ENCODE measurements at regions not wholly inside any gene's neighbourhood (a gene's known extent, or its start where the extent isn't known, plus 50 kb on each side); places are given as distances from the start of the nearest gene placed in this dataset.

DNA sequence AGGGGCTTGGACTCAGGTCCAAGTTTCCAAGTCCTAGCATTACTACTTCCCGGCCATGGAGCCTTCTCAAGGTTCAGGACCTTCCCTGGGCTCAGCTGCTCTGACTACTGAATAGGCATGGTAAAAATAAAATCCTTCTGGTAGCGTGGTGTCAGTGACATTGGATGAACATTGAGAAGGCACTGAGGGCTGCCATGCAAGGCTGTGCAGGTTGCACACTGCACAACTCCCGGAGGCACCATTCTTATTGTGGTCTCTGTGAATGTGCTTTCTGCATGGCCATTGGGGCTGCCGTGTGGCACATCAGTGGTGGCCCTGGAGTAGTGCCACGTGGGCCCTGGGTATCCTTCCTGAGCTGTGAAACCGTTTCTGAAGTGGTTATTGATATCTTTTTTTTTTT, 250.2 kb upstream of the CIBAR2 start:
- no peaks in the 10 kb centered on the region for H3K36me3 ChIP-seq (ENCODE audit: control insufficient read depth, insufficient read depth, low read length)
- H3K27me3 ChIP-seq (ENCODE audit: control insufficient read depth, insufficient read depth, low read length) = no peaks in the 10 kb centered on the region
- no peak overlapping the region for H3K4me3 ChIP-seq (ENCODE audit: low read depth, low read length)
- no peaks in the 10 kb centered on the region for H3K9me3 ChIP-seq (ENCODE audit: control insufficient read depth, insufficient read depth, low read length)
- H3K9ac ChIP-seq (ENCODE audit: low read depth, low read length) = no peak overlapping the region
- H3K4me1 ChIP-seq (ENCODE audit: control insufficient read depth, insufficient read depth, low read length) = no peaks in the 10 kb centered on the region

- Histone ChIP-seq H3K36me3 (ENCODE audit: control insufficient read depth, insufficient read depth, low read length) (no peaks in the 10 kb centered on the region), H3K9ac (ENCODE audit: low read depth, low read length) (no peak overlapping the region), H3K27me3 (ENCODE audit: control insufficient read depth, insufficient read depth, low read length) (no peaks in the 10 kb centered on the region), H3K4me1 (ENCODE audit: control insufficient read depth, insufficient read depth, low read length) (no peaks in the 10 kb centered on the region), H3K9me3 (ENCODE audit: control insufficient read depth, insufficient read depth, low read length) (no peaks in the 10 kb centered on the region), H3K4me3 (ENCODE audit: low read depth, low read length) (no peak overlapping the region)
Observed at GRCh38 chr16:85363427-85363826, 249.7 kb upstream of the GSE1 start.

- H3K4me1 ChIP-seq (ENCODE audit: control insufficient read depth, insufficient read depth, low read length) = no peaks in the 10 kb centered on the region
- no peaks in the 10 kb centered on the region for H3K9me3 ChIP-seq (ENCODE audit: control insufficient read depth, insufficient read depth, low read length)
- no peak overlapping the region for H3K9ac ChIP-seq (ENCODE audit: low read depth, low read length)
- H3K4me3 ChIP-seq (ENCODE audit: low read depth, low read length) = no peak overlapping the region
- H3K27me3 ChIP-seq (ENCODE audit: control insufficient read depth, insufficient read depth, low read length) = no peaks in the 10 kb centered on the region
- H3K36me3 ChIP-seq (ENCODE audit: control insufficient read depth, insufficient read depth, low read length) = no peaks in the 10 kb centered on the region
Observed at GRCh38 chr16:85363881-85364280, 249.2 kb upstream of the GSE1 start.

GRCh38 chr16:85364323-85365040, 248.6 kb upstream of the GSE1 start:
- H3K4me1 ChIP-seq (ENCODE audit: control insufficient read depth, insufficient read depth, low read length) = no peaks in the 10 kb centered on the region
- no peaks in the 10 kb centered on the region for H3K27me3 ChIP-seq (ENCODE audit: control insufficient read depth, insufficient read depth, low read length)
- no peak overlapping the region for H3K9ac ChIP-seq (ENCODE audit: low read depth, low read length)

GRCh38 chr16:85365120-85365519, 248.0 kb upstream of the GSE1 start:
- H3K9me3 ChIP-seq (ENCODE audit: control insufficient read depth, insufficient read depth, low read length) = no peaks in the 10 kb centered on the region
- no peak overlapping the region for H3K9ac ChIP-seq (ENCODE audit: low read depth, low read length)
- H3K4me1 ChIP-seq (ENCODE audit: control insufficient read depth, insufficient read depth, low read length) = no peaks in the 10 kb centered on the region
- no peaks in the 10 kb centered on the region for H3K36me3 ChIP-seq (ENCODE audit: control insufficient read depth, insufficient read depth, low read length)
- no peak overlapping the region for H3K4me3 ChIP-seq (ENCODE audit: low read depth, low read length)
- no peaks in the 10 kb centered on the region for H3K27me3 ChIP-seq (ENCODE audit: control insufficient read depth, insufficient read depth, low read length)

More at GRCh38 chr16:85364323-85365040, 248.6 kb upstream of the GSE1 start:
- no peaks in the 10 kb centered on the region for H3K36me3 ChIP-seq (ENCODE audit: control insufficient read depth, insufficient read depth, low read length)
- no peak overlapping the region for H3K4me3 ChIP-seq (ENCODE audit: low read depth, low read length)
- no peaks in the 10 kb centered on the region for H3K9me3 ChIP-seq (ENCODE audit: control insufficient read depth, insufficient read depth, low read length)

GRCh38 chr16:85366031-85366763, 246.9 kb upstream of the GSE1 start:
- no peaks in the 10 kb centered on the region for H3K27me3 ChIP-seq (ENCODE audit: control insufficient read depth, insufficient read depth, low read length)
- no peak overlapping the region for H3K4me3 ChIP-seq (ENCODE audit: low read depth, low read length)
- H3K4me1 ChIP-seq (ENCODE audit: control insufficient read depth, insufficient read depth, low read length) = no peaks in the 10 kb centered on the region
- no peaks in the 10 kb centered on the region for H3K9me3 ChIP-seq (ENCODE audit: control insufficient read depth, insufficient read depth, low read length)
- H3K36me3 ChIP-seq (ENCODE audit: control insufficient read depth, insufficient read depth, low read length) = no peaks in the 10 kb centered on the region
- no peak overlapping the region for H3K9ac ChIP-seq (ENCODE audit: low read depth, low read length)

GRCh38 chr16:85367485-85367884, 245.6 kb upstream of the GSE1 start:
- no peaks in the 10 kb centered on the region for H3K9me3 ChIP-seq (ENCODE audit: control insufficient read depth, insufficient read depth, low read length)
- no peaks in the 10 kb centered on the region for H3K27me3 ChIP-seq (ENCODE audit: control insufficient read depth, insufficient read depth, low read length)
- H3K36me3 ChIP-seq (ENCODE audit: control insufficient read depth, insufficient read depth, low read length) = no peaks in the 10 kb centered on the region
- H3K4me3 ChIP-seq (ENCODE audit: low read depth, low read length) = no peak overlapping the region
- H3K9ac ChIP-seq (ENCODE audit: low read depth, low read length) = no peak overlapping the region
- H3K4me1 ChIP-seq (ENCODE audit: control insufficient read depth, insufficient read depth, low read length) = no peaks in the 10 kb centered on the region

DNA sequence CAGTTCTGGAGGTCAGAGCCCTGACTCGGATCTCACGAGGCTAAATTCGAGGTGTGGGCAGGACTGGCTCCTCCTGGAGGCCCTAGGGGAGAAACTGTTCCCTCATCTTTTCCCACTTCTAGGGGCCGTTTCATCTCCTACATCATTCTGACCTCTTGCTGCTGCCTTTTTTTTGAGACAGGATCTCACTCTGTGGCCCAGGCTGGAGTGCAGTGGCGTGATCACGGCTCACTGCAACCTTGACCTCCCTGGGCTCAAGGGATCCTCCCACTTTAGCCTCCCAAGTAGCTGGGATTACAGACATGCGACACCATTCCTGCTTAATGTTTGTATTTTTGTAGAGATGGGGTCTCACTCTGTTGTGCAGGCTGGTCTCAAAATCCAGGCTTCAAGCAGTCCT, 244.1 kb upstream of the GSE1 start:
- Histone ChIP-seq H3K9ac (ENCODE audit: low read depth, low read length) (no peak overlapping the region), H3K4me1 (ENCODE audit: control insufficient read depth, insufficient read depth, low read length) (no peaks in the 10 kb centered on the region), H3K4me3 (ENCODE audit: low read depth, low read length) (no peak overlapping the region), H3K36me3 (ENCODE audit: control insufficient read depth, insufficient read depth, low read length) (no peaks in the 10 kb centered on the region), H3K9me3 (ENCODE audit: control insufficient read depth, insufficient read depth, low read length) (no peaks in the 10 kb centered on the region), H3K27me3 (ENCODE audit: control insufficient read depth, insufficient read depth, low read length) (no peaks in the 10 kb centered on the region)

DNA sequence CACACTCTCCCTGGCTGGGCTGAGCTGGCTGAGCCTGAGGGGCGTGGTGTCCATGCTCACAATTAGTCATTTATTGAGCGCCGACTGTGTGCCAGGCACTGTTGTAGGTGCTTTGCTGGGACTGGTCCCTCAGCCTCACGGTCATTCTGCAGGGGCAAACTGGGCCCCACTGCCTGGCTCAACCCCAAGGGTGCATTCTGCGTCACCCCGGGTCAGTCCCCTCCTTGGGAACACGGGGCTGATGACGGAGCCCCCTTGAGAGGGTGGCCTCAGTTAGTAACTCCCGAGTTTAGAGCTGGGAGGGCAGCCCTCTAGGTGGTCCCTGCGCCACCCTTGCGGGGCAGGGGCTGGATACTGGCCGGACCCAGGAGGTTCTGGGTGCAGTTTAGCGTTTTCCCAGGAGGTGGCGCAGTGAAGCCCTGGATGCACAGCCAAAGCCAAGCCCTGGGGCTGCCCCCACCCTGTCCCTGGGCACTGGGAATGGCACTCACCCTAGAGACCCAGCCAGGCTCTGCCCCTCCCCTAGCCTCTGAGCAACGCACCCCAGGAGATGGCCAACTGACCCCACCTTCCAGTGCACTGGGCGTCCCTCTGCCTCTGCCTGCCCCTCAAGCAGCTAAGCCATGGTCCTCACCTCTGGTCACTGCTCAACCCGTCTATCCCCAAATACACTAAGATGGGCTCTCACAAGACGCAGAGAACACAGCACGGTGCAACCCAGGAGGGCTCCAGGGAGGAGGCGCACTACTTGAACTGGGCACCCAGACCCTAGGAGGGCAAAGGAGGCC, 243.2 kb upstream of the GSE1 start:
- Histone ChIP-seq H3K27me3 (ENCODE audit: control insufficient read depth, insufficient read depth, low read length) (no peaks in the 10 kb centered on the region), H3K4me3 (ENCODE audit: low read depth, low read length) (no peak overlapping the region), H3K9ac (ENCODE audit: low read depth, low read length) (no peak overlapping the region), H3K36me3 (ENCODE audit: control insufficient read depth, insufficient read depth, low read length) (no peaks in the 10 kb centered on the region), H3K4me1 (ENCODE audit: control insufficient read depth, insufficient read depth, low read length) (no peaks in the 10 kb centered on the region), H3K9me3 (ENCODE audit: control insufficient read depth, insufficient read depth, low read length) (no peaks in the 10 kb centered on the region)

DNA sequence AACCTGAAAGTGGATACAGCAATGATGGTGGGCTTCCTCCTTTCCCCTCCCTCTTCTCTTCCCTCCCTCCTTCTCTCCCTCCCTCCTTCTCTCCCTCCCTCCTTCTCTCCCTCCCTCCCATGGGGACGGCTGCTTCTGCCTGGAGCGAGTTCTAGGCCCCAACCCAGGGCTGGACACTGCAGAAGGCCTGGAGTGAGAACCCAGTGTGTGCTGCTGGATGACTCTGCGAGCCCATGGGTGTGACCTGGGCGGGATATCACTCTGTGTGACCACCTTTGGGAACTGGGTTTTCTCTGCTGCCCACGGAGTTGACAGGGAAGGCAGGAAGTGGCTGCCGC, 242.6 kb upstream of the GSE1 start:
- H3K9me3 ChIP-seq (ENCODE audit: control insufficient read depth, insufficient read depth, low read length) = no peaks in the 10 kb centered on the region
- H3K9ac ChIP-seq (ENCODE audit: low read depth, low read length) = no peak overlapping the region
- no peaks in the 10 kb centered on the region for H3K27me3 ChIP-seq (ENCODE audit: control insufficient read depth, insufficient read depth, low read length)

GRCh38 chr16:85370881-85371651, 242.1 kb upstream of the GSE1 start:
- H3K9ac ChIP-seq (ENCODE audit: low read depth, low read length) = no peak overlapping the region
- no peaks in the 10 kb centered on the region for H3K4me1 ChIP-seq (ENCODE audit: control insufficient read depth, insufficient read depth, low read length)
- H3K27me3 ChIP-seq (ENCODE audit: control insufficient read depth, insufficient read depth, low read length) = no peaks in the 10 kb centered on the region
- H3K9me3 ChIP-seq (ENCODE audit: control insufficient read depth, insufficient read depth, low read length) = no peaks in the 10 kb centered on the region
- no peaks in the 10 kb centered on the region for H3K36me3 ChIP-seq (ENCODE audit: control insufficient read depth, insufficient read depth, low read length)
- no peak overlapping the region for H3K4me3 ChIP-seq (ENCODE audit: low read depth, low read length)

More for the DNA sequence above, 242.6 kb upstream of the GSE1 start:
- Histone ChIP-seq H3K36me3 (ENCODE audit: control insufficient read depth, insufficient read depth, low read length) (no peaks in the 10 kb centered on the region), H3K4me1 (ENCODE audit: control insufficient read depth, insufficient read depth, low read length) (no peaks in the 10 kb centered on the region), H3K4me3 (ENCODE audit: low read depth, low read length) (no peak overlapping the region)

All from iPS-15b (cell line).